T1000 (cell line): ENCODE measurements at regions not wholly inside any gene's neighbourhood (a gene's known extent, or its start where the extent isn't known, plus 50 kb on each side); places are given as distances from the start of the nearest gene placed in this dataset.

Experiments
- DNase-seq: peaks from one replicate; lab custom pipeline; 2025; ENCODE audit warnings: mixed read lengths; lab: John Stamatoyannopoulos, UW

DNA sequence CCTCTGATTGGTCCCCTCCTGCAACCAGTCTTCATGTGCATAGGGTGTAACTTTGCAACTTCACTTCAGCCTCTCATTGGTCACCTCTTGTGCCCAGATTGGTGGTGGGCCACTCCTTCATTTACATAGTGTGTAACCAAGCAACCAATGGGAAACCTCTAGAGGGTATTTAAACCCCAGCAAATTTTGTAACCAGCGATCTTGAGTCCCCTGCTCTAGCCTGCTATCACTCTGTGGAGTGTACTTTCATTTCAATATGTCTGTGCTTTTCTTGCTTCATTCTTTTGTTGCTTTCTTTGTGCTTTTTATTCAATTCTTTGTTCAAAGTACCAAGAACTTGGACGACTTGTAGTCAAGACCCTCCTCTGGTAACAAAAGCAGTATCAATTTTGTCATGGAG lies 1336.9 kb upstream of the SPRY2 start:
- no peak for DNase-seq

DNA sequence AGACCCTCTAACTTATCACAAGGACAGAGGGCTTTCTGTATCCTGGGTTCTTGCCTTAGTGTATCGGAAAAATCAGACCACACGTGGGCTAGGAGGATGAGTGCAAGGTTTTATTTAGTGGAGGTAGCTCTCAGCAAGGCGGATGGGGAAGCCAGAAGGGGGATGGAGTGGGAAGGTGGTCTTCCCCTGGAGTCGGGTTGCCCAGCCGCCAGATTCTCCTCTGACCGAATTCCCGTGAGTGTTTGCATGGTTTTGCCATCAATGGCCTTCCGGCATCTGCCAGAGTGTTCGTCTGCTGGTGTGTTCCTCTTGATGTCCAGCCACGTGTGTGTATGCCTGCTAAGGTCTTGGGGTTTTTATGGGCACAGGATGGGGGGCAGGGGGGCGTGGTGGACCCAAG lies 1335.1 kb upstream of the SPRY2 start:
- DNase-seq, result no peak

DNA sequence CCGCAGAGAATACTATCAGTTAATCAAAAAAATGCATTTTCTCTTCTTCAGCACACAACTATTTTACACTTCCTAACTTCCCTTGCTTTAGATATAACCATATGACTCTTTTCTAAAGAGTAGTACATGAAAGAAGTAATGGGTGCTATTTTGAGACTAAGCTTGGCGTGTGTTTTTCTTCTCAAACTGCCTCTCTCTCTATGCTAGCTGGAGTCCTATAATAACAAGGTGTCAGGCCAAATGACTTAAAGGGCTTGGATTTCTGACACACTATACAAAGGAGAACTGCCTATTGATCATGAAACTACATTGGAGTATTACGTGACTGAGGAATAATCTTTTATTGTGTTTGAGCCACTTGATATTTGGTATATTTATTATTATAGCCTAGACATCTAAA lies 1330.1 kb upstream of the SPRY2 start:
- DNase-seq, result no peak

DNA sequence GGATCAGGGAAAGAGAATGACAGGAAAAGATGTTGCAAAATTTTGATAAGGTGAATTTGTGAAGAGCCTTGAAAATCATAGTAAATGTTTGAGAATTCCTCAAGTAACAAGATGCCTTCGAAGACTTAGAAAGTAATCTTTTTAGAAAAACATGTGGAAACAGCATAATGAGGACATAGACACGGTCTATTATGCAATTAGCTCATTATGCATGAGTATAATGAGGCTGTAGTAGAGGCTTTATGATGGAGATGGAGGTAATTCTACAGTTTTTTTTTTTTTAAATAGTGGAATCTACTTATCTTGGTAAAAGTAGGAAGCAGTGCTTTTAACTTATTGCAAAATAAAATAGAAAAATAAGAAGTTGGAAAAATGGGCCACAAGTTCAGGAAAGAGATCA lies 1329.1 kb upstream of the SPRY2 start:
- no peak for DNase-seq

DNA sequence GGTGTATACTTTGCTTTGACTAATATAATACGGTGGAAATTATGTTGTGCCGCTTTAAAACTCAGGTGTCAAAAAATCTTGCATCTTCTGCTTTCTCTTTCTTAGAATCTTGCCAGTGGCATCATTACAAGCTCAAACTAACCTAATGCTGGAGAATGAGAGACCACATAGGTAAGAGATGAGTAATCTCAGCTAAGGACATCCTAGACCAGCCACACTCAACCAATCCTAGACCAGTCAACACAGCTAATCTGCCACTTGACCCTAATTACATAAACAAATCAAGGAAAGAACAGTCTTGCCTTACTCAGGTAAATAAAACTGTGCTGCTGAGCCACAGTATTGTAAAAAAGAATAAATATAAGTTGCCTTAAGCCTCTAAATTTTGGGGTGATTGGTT lies 1323.9 kb upstream of the SPRY2 start:
- no peak for DNase-seq

DNA sequence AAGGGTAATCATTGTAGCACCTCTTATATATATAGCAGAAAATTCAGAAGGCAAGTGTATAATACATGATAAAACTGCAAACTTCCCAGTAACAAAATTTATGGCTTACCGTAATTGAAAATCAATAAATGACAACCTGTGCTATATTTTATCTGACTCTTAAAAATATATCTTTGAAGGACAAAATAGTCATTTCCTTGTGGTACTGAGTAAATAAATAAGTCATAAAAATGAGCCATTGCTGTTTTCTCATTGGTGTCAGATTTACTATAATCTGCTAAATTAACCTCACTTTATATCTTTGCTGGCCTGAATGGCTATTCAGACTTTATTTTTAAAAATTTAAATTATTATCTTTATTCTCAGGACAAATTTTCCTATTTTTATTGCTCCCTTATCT lies 1319.1 kb upstream of the SPRY2 start:
- no peak for DNase-seq

DNA sequence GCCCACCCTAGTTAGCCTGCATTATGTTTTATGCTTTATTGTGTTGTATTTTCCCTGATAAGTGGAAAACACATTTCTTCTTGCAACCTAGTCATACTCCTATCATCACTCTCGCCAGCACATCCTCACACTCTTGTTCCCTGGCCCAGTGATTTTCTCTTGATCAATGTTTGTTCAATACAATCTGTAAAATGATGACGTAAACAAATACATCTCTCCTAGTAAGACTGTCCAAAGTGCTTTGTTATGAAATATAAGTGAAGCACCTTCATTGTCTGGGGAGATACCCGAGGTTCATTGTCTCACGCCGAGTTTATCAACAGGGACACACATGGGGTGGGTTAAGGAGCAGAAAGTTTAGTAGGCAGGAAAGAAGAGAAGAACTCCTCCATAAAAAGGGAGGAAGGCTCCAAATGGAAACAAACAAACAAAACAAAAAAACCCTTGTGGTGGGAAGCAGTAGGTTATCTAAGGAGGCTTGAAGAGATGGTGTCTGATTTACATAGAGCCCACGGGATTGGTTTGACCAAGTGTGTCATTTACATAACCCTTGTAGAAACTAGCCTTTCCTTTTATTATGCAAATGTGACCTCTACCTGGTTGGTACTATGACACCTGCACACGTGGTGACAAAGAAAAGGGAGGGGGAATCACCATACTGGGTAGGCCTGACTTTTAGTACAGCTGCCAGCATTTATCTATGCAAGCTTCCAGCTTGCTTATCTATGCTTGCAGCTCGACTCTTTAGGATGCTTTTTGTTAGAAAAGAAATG lies 1317.9 kb upstream of the SPRY2 start:
- no peak for DNase-seq

DNA sequence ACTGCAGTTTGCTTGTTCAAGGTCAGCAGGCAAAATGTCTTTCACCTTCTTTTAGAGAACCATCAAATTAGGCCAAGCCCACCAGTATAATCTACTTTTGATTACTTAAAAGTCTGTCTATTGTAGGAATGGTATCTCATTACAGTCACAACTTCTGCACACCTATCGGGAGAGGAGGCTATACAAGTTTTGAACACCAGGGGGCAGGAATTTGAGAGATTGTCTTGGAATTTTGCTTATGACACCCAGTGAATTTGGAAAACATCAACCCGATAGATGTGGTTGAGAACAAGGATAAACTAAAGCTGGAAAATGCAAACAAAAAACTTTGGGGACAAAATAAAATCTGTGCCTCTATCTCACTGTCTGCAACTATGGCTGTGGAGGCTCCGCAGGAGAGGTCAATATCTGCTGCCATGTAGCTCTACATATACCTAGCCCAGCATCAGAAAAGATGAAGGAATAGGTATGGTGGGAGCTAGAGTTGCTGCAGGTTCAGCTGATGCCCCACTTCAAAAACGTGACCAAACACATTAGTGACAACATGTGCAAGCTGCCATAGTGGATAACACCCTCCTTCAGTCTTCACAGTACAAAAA lies 1299.2 kb upstream of the SPRY2 start:
- no peak for DNase-seq

DNA sequence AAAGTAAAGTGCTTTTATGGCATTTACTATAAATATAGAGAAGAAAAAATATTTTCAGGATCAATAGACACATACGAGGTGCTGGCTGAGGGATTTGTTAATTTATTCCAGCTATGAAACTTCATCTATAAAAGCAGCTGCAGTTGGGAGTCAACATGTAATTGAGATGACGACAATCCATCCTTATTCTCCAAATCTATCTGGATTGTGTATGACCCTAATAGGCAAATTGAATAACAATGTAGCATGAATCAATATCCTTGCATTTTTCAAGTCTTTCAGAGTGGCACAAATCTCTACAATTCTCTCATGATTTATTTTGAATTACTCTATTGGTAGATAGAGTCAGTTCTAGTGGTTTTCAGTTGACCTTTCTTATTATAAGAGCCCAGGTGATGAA lies 1296.5 kb upstream of the SPRY2 start:
- no peak for DNase-seq

DNA sequence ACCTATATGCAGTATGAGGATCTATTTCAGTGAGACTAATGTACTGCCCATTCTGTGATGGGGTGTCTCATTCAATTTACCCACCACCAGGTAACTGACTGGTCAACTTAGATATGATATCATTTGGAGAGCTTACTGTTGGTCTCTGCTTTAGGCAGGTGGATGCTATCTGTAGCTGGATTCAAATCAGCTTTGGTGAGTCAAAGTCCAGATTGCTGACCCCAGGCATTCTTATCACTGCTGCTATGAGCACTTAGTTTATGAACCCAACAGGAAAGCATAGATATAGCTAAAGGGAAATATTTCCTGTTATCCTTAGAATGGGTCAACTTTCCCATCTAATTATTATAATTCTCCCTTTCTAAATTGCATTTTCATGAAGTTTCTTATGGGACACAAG lies 1295.2 kb upstream of the SPRY2 start:
- DNase-seq, result no peak

DNA sequence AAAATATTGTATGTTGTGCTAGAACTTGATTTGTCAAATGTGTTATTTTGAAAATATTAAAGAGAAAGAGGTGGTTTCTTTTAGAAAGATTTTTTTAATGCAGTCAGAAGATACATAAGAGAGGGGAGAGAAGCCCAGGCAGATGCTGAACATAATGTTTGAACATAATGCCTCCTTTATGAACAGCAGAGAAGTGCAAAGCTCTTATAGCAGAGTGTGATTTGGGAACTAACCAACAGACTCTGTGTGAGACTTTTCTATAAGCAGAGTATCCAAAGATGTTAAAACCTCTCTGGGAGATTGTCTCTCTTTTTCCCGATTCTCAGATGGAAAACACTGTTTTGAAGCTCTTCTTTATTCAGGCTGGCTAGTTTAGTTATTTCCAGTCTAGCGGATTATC lies 1274.1 kb upstream of the SPRY2 start:
- DNase-seq, result no peak

DNA sequence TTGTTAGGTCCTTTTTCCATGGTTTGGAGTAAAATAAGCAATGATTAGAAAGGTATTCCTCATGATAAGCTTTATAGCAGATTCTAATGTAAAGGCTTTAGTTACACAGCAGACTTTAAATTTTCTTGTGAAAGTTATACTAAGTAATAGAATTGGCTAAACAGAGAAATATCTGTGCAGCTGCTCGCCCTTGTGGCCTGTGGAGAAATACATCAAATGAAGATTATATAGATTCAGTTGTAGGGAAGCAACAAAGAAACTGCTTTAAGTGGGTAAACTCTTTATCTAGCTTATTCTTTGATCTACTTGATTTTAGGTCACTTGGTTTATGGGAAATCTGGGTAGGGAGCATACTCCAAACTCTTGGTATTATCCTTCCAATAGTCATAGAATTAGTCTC lies 1269.7 kb upstream of the SPRY2 start:
- no peak for DNase-seq

DNA sequence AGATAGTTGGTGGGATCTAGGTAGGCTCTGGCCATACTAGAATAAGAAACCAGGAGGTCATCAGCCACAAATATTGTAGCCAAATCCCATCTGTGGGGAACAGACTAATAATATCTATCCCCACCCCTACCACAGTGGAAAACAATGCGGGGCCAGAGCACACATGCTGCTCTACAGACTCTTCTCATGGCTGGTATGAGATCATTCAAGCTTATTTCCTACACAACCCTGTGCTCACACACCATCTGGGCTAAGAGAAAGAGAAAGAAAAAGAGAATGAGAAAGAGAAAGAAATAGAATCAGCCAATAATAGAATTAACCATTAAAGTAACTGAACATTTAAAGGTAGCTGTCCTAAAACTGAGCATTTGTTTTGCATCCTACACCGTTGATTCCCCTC lies 1268.4 kb upstream of the SPRY2 start:
- DNase-seq, result no peak

DNA sequence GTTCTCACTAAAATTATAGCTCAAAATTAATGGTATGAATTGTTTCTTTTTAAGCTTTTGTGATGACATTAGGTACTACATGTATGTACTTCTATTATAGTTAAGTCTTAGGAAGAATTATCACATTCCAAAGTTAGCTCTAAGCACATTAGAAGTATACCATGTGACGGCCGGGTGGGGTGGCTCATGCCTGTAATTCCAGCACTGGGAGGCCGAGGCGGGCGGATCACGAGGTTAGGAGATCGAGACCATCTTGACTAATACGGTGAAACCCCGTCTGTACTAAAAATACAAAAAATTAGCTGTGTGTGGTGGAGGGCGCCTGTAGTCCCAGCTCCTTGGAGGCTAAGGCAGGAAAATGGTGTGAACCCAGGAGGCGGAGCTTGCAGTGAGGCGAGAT lies 1265.1 kb upstream of the SPRY2 start:
- DNase-seq, result no peak

DNA sequence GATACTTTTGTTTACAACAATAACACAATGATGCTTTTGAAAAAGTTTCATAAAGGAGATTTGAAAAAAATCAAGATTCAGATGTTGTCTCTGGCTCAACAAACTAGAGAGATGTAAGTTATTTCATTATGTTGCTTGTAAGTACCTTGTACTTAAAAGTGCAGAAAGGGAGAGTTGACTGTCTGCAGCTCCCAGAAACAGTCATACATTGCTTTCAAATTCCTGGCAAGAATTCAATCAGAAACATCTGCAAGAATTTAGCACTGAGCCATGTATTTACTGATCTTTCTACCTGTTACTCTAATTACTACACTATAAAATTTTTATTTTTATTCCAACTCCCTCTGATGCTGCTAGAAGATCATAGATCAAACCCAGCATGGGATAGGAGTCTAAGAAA lies 1261.3 kb upstream of the SPRY2 start:
- DNase-seq, result no peak

DNA sequence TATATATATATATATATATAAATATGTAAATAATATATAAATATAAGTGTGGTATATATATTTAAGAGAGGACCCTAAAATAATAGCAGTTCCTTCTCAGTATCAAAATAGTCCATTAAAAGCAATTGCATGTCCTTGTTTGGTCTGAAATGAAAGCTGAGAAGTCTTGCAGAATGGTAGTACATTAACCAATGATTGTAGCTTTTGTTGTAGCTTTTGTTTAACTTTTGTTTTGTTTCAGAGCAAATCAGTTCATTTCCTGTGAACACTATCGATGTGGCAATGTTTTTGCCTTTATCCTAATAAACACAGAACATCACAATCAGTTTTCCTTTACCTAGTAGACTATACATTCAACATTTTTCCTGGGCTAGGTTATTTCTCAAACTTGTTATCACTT lies 1256.2 kb upstream of the SPRY2 start:
- no peak for DNase-seq

DNA sequence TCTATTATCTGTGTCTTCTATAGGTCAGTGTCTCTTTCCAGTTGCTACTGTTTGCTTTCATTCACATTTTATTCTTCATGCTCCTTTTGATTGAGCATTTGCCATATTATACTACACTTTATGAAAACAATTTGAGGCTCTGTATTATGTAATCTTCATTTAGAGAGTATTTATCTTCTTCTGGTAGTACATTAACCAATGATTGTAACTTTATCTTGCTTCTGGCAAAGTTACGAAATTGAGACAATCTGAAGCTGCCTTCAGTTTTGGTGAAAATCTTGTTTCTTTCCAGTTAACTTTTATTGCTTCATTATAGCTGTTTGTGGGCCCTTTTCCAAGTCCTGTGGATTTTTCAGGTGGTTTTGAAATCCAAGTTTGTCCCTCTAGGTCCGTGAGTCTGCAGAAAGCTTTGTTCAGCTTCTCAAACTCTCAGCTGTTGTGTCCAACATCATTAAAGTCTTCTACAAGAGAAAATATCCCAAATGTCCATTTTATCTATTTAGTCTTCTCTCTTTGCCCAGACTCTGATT lies 1255.4 kb upstream of the SPRY2 start:
- DNase-seq, result no peak

DNA sequence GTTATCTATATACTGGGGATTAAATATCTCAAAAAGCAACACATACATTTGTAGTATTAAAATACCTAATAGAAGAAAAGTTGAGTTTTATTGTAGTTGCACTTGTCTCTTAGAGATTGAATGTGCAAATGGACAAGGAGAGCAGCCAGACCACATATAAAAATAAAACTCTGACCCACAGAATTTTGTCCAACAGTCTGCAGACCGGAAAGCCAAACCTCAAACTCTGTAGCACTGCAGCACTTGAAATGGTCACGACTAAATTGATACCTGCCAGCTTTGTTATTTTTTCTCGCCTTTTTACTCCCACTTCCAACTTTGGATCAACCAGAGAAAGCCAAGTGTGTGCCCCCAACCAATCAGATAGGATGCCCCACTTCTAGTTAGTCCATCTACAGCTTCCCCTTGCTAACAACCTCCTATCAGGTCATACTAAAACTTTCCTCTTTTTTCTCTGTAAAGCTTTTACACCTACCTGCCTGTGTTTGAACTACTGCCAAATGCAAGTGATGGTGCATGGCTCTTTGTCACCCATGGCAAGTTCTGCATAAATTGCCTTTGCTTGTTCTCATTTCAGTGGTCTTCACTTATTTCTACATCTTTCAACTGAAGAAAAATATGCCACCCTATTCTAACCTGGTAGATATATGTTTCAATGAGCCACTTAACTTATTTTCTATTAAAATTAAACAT lies 1250.7 kb upstream of the SPRY2 start:
- no peak for DNase-seq

DNA sequence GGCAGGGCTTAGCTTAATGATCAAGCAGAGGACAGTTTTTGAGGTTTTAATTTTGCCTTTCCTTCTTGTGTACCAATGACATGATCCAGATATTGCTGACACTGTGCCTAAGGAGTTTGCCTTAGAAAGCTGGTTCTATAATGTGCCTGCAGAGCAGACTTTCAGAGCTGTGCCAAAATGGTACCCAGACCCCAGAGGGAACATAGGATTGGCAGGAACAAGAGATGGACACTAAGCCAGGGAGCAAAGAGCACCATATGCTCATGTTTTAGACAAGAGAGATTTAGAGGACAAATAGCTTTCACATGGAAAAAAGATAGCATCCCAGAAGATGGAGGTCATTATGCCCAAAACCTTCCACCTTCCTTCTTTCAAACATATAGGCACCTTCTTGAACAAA lies 1241.5 kb upstream of the SPRY2 start:
- no peak for DNase-seq

DNA sequence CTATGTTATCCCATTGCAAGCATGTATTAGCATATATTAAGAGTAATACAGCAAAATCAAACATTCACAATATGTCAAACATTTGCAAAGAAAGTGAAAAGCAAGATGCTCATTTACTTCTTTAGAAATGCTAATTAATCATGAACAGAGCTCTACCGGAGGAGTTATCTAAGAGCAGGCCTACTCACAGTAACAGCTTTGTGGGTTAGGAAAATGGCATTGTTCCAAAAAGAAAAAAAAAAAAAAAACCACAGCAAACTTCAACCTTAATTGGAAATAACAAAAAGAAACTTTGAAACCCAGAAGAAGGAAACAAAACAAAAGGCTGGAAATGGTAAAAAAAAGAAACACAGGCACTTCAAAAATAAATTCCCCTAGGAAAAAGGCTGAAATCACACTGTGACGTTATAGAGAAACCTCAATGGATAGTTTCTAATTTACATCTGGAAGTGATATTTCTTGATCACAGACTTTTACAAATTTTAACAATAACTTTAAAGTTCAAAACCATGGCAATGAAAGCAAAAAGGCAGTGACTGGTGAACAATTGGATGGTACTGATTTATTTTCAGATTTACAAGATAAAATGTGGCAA lies 1236.8 kb upstream of the SPRY2 start:
- DNase-seq, result no peak

DNA sequence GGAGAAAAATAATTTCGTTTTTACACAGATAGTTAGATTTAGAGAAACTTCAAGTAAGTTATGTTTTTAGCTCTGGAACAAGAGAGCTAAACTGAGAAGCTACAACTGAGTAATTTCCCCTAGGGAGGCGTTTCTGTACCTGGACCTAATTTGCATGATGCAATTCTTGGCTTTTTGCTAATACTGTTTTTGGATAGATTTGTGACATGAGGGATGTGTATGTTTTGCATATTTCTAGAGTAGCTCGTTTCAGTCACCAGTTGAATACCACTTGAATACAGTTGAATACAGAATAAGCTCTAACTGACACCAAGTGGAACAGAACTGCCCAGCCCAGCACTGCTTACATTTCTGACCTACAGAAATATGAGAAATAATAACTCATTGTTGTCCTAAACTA lies 1227.9 kb upstream of the SPRY2 start:
- DNase-seq, result no peak

DNA sequence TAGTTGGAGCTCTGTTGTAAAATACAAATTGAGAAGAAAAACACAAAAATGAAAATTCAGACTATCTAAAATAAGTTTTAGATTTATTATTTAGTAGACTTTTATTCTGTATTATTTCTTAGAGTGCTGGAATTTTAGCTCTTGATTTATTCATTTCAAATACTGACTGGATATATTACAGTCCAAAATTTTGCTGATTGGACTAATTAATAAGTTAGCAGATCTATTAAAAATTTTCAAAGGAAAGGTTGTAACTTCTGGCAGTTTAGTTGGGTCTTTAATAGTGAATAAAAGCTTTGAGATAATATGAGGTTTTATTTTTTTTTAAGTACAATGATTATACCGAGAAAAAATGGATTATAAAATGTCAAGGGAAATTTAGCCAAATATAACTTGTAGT lies 1224.9 kb upstream of the SPRY2 start:
- DNase-seq, result no peak

DNA sequence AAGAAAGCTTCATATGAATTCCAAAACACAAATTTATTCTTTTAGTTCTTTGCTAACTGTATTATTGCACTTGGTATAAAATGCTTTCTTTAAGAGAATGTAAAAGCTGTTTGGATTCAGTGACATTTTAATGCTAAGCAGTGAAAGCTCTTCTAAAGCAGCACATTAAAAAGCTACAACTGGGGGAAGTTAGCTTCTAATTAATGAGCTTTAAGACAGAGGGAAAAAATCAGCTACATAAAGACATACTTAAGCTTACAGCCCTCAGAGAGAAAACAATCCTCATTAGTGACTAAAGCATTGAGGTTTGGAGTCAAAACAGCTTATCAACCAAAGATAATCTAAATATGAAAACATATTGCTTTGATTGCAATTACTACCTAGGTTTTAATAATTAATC lies 1222.2 kb upstream of the SPRY2 start:
- DNase-seq, result no peak
